ENCODE measurements at regions not wholly inside any gene's neighbourhood (a gene's known extent, or its start where the extent isn't known, plus 50 kb on each side); places are given as distances from the start of the nearest gene placed in this dataset.

- no peak for TF ChIP-seq EZH2 (IDR thresholded peaks at IDR 0.05; ENCODE audit: insufficient read depth, poor library complexity, severe bottlenecking)
- no peak for TF ChIP-seq EZH2phosphoT487 (IDR thresholded peaks at IDR 0.05; ENCODE audit: insufficient read depth, low read depth)
These were observed 57.3 kb upstream of the GALNT2 start for GRCh38 chr1:230009611-230010313.

All from GM23248 (cell line).